NOMO-1 treated with DMSO at 0.1 percent for 48 hours (cell line): ENCODE measurements at regions not wholly inside any gene's neighbourhood (a gene's known extent, or its start where the extent isn't known, plus 50 kb on each side); places are given as distances from the start of the nearest gene placed in this dataset.
"Not testable (repeated sequence)": the region's sequence is repeated elsewhere in the genome, so short reads cannot be mapped to it uniquely, and the experiment has no call there.

Experiments used
- DNase-seq: peaks from one replicate; lab custom pipeline; 2025; ENCODE audit not compliant: unreplicated experiment; lab: John Stamatoyannopoulos, UW

GRCh38 chr16:29297809-29298177 is 108.7 kb downstream of the NPIPB11 start:
- not testable (repeated sequence) for DNase-seq

- DNase-seq, result not testable (repeated sequence)
Observed at GRCh38 chr16:29297144-29297808, 109.2 kb downstream of the NPIPB11 start.

- DNase-seq, result not testable (repeated sequence)
Observed at GRCh38 chr16:29296176-29296575, 110.3 kb downstream of the NPIPB11 start.

- DNase-seq, result not testable (repeated sequence)
Observed at GRCh38 chr16:29294951-29295795, 111.3 kb downstream of the NPIPB11 start.

- not testable (repeated sequence) for DNase-seq
Observed at GRCh38 chr16:29294400-29294933, 112.0 kb downstream of the NPIPB11 start.

- DNase-seq, result not testable (repeated sequence)
Observed at GRCh38 chr16:29293545-29293944, 113.0 kb downstream of the NPIPB11 start.

GRCh38 chr16:29292952-29293471 is 113.5 kb downstream of the NPIPB11 start:
- not testable (repeated sequence) for DNase-seq

GRCh38 chr16:29291329-29292271 is 114.9 kb downstream of the NPIPB11 start:
- DNase-seq, result not testable (repeated sequence)

GRCh38 chr16:29290631-29291247 is 115.8 kb downstream of the NPIPB11 start:
- DNase-seq, result peak; percentile 17

GRCh38 chr16:29289516-29290239 is 116.8 kb downstream of the NPIPB11 start:
- not testable (repeated sequence) for DNase-seq

- DNase-seq, result not testable (repeated sequence)
Observed at GRCh38 chr16:29288711-29289474, 117.6 kb downstream of the NPIPB11 start.

- not testable (repeated sequence) for DNase-seq
Observed at GRCh38 chr16:29287871-29288535, 118.5 kb downstream of the NPIPB11 start.

GRCh38 chr16:29287246-29287645 is 119.3 kb downstream of the NPIPB11 start:
- DNase-seq, result not testable (repeated sequence)

GRCh38 chr16:29286796-29287195 is 119.7 kb downstream of the NPIPB11 start:
- DNase-seq, result not testable (repeated sequence)

GRCh38 chr16:29286161-29286560 is 120.3 kb downstream of the NPIPB11 start:
- not testable (repeated sequence) for DNase-seq

GRCh38 chr16:29285151-29285885 is 121.2 kb downstream of the NPIPB11 start:
- not testable (repeated sequence) for DNase-seq

GRCh38 chr16:29284723-29285122 is 121.8 kb downstream of the NPIPB11 start:
- not testable (repeated sequence) for DNase-seq
